Osteoblast (primary cell): ENCODE measurements at regions not wholly inside any gene's neighbourhood (a gene's known extent, or its start where the extent isn't known, plus 50 kb on each side); places are given as distances from the start of the nearest gene placed in this dataset.

ENCODE experiments used
- DNase-seq: peaks from one replicate; pipeline ENCODE4 v3.0.0; 2011; ENCODE audit warnings: low spot score, mixed read lengths; ENCODE audit not compliant: insufficient read length; ENCODE audit errors: missing footprints
- H2AFZ ChIP-seq: 2 replicates; pipeline ENCODE4 v1.6.0; 2011; ENCODE audit warnings: mild to moderate bottlenecking, low read length
- H3K27ac ChIP-seq: 2 replicates; pipeline ENCODE4 v1.5.1; 2011; ENCODE audit warnings: mild to moderate bottlenecking, low read depth, low read length, moderate library complexity
- H3K27me3 ChIP-seq: 2 replicates; pipeline ENCODE4 v1.6.0; 2012; ENCODE audit warnings: mild to moderate bottlenecking, control low read depth, inconsistent platforms, low read length, moderate library complexity; ENCODE audit not compliant: insufficient read depth
- H3K36me3 ChIP-seq: 2 replicates; pipeline ENCODE4 v1.5.1; 2011; ENCODE audit warnings: mild to moderate bottlenecking, low read length, control low read depth, moderate library complexity; ENCODE audit not compliant: insufficient read depth
- H3K4me1 ChIP-seq: 2 replicates; pipeline ENCODE4 v1.5.1; 2011; ENCODE audit warnings: mild to moderate bottlenecking, low read length, control low read depth, moderate library complexity; ENCODE audit not compliant: insufficient read depth
- H3K4me2 ChIP-seq: 2 replicates; pipeline ENCODE4 v1.6.0; 2011; ENCODE audit warnings: mild to moderate bottlenecking, low read length; ENCODE audit not compliant: insufficient read depth
- H3K4me3 ChIP-seq: fragments of 200-600 bp; sonication (generic); 3 replicates; pipeline ENCODE4 v1.5.1; 2012; ENCODE audit warnings: mild to moderate bottlenecking, low read length, inconsistent platforms; ENCODE audit not compliant: insufficient read depth
- H3K79me2 ChIP-seq: 2 replicates; pipeline ENCODE4 v1.6.0; 2012; ENCODE audit warnings: mild to moderate bottlenecking, low read length, control low read depth, inconsistent platforms; ENCODE audit not compliant: insufficient read depth
- H3K9me3 ChIP-seq: 2 replicates; pipeline ENCODE4 v1.5.1; 2011; ENCODE audit warnings: low read depth, low read length, control low read depth
- H4K20me1 ChIP-seq: 2 replicates; pipeline ENCODE4 v1.6.0; 2012; ENCODE audit warnings: mild to moderate bottlenecking, low read length, control low read depth; ENCODE audit not compliant: insufficient read depth
- TF ChIP-seq, protein P1 (sequence below): IDR thresholded peaks from 2 replicates; pipeline ENCODE4 v1.5.1; 2011; ENCODE audit warnings: mild to moderate bottlenecking, low read depth, low read length, moderate library complexity; ENCODE audit errors: extremely low read depth

DNA sequence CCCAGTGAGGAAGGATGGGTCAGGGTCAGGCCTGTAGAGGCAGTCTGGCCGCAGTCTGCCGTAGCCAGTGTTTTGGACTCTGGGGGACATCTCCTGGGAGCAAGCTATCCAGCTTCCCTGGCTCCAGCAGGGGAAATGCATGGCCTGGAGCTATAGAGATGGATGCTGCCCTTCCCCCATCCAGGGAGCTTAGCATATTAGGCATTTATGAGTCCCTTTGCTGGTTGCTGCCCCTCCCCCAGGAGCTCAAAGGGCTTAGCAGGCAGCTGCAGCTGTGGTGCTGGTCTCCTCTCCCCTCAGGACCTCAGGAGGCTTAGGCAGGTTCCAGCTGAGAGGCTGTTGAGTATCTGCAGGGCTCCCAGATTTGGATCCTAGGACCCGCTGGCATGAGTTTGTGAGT lies 1158.7 kb downstream of the DTWD2 start:
- Histone ChIP-seq H3K27ac (no peak overlapping the region), H3K9me3 (no peaks in the 10 kb centered on the region), H3K4me1 (no peaks in the 10 kb centered on the region), H3K27me3 (no peaks in the 10 kb centered on the region), H2AFZ (no peak overlapping the region), H3K4me3 (no peak overlapping the region), H3K36me3 (no peaks in the 10 kb centered on the region), H4K20me1 (no peaks in the 10 kb centered on the region), H3K79me2 (no peaks in the 10 kb centered on the region), H3K4me2 (no peak overlapping the region)
- TF ChIP-seq, protein P1, sequence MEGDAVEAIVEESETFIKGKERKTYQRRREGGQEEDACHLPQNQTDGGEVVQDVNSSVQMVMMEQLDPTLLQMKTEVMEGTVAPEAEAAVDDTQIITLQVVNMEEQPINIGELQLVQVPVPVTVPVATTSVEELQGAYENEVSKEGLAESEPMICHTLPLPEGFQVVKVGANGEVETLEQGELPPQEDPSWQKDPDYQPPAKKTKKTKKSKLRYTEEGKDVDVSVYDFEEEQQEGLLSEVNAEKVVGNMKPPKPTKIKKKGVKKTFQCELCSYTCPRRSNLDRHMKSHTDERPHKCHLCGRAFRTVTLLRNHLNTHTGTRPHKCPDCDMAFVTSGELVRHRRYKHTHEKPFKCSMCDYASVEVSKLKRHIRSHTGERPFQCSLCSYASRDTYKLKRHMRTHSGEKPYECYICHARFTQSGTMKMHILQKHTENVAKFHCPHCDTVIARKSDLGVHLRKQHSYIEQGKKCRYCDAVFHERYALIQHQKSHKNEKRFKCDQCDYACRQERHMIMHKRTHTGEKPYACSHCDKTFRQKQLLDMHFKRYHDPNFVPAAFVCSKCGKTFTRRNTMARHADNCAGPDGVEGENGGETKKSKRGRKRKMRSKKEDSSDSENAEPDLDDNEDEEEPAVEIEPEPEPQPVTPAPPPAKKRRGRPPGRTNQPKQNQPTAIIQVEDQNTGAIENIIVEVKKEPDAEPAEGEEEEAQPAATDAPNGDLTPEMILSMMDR = no peak
- DNase-seq = no peak

DNA sequence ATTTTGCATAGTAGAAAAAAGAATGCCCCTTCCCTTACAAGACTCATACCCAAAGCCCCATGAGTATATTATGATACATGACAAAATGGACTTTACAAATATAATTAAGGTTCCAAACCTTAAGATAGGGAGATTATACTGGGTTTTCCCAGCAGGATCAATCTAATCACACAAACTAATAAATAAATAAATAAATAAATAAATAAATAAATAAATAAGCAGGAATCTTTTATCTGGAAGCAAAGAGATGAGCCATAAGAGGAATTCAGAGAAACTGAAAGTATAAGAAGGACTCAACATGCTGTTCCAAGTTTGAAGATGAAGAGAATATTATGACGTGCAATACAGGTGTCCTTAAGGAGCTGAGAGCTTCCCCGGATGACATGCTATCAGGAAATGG lies 1174.5 kb downstream of the DTWD2 start:
- no peak overlapping the region for H3K4me3 ChIP-seq
- no peaks in the 10 kb centered on the region for H3K4me1 ChIP-seq
- no peaks in the 10 kb centered on the region for H3K9me3 ChIP-seq
- H3K27me3 ChIP-seq = no peaks in the 10 kb centered on the region
- no peak overlapping the region for H2AFZ ChIP-seq
- H3K4me2 ChIP-seq = no peak overlapping the region
- no peaks in the 10 kb centered on the region for H3K79me2 ChIP-seq
- no peaks in the 10 kb centered on the region for H3K36me3 ChIP-seq
- no peaks in the 10 kb centered on the region for H4K20me1 ChIP-seq
- no peak overlapping the region for H3K27ac ChIP-seq
- DNase-seq = no peak
- TF ChIP-seq, protein P1 = no peak

- no peak overlapping the region for H3K4me3 ChIP-seq
- no peaks in the 10 kb centered on the region for H3K36me3 ChIP-seq
- H3K27me3 ChIP-seq = no peaks in the 10 kb centered on the region
- no peaks in the 10 kb centered on the region for H4K20me1 ChIP-seq
- H3K27ac ChIP-seq = no peak overlapping the region
- no peaks in the 10 kb centered on the region for H3K79me2 ChIP-seq
- DNase-seq = no peak
- H3K4me2 ChIP-seq = no peak overlapping the region
- H2AFZ ChIP-seq = no peak overlapping the region
- no peaks in the 10 kb centered on the region for H3K9me3 ChIP-seq
- TF ChIP-seq, protein P1 = no peak
- no peaks in the 10 kb centered on the region for H3K4me1 ChIP-seq
These were observed 1175.5 kb downstream of the DTWD2 start for GRCh38 chr5:117812861-117813260.

DNA sequence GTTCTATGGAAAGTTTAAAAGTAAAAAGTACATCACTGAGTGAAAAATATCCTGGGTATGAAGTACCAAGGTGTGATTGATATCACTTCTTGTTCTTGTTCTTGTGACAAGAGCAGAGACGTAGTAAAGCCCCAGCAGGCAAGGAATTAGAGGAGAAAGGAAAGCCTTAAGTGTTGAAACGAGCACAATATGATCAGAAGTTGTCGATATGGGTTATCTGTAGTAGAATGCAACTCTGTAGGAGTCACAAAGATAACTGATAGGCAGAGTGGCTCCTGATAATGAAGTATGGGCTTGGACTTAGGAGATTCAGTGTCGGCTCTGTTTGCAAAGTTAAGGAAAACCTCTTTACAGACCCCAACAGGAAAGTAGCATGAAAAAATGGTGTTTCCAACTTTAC lies 1179.1 kb downstream of the DTWD2 start:
- Histone ChIP-seq H3K4me2 (no peak overlapping the region), H3K27ac (no peak overlapping the region), H3K4me1 (no peaks in the 10 kb centered on the region), H3K9me3 (no peaks in the 10 kb centered on the region), H3K27me3 (no peaks in the 10 kb centered on the region), H4K20me1 (no peaks in the 10 kb centered on the region), H3K79me2 (no peaks in the 10 kb centered on the region), H3K4me3 (no peak overlapping the region), H2AFZ (no peak overlapping the region), H3K36me3 (no peaks in the 10 kb centered on the region)
- no peak for DNase-seq
- TF ChIP-seq, protein P1 = no peak
